Esophagus squamous epithelium (tissue), 4 donors: ENCODE measurements at regions not wholly inside any gene's neighbourhood (a gene's known extent, or its start where the extent isn't known, plus 50 kb on each side); places are given as distances from the start of the nearest gene placed in this dataset.

ENCODE experiments used
- CTCF ChIP-seq, 6 experiments: fragments of 450-650 bp in 4 of 6; fragments of 200-600 bp in 2 of 6; sonication (generic) in 2 of 6; IDR thresholded peaks; one replicate each; pipeline ENCODE4 v1.5.1; 2016 to 2019; ENCODE audit warnings: antibody characterized with exemption in 6 of 6, mild to moderate bottlenecking in 4 of 6, moderate library complexity in 4 of 6
- POLR2A ChIP-seq, 4 donors: fragments of 450-650 bp; IDR thresholded peaks; one replicate each; pipeline ENCODE4 v1.6.1; 2017; ENCODE audit warnings: antibody characterized with exemption in 4 of 4, mild to moderate bottlenecking in 4 of 4, moderate library complexity in 3 of 4

- TF ChIP-seq CTCF (IDR thresholded peaks at IDR 0.05): no peak
- TF ChIP-seq POLR2A (IDR thresholded peaks at IDR 0.05): no peak
Observed at GRCh38 chr6:28772480-28773381, 151.1 kb downstream of the TRIM27 start.
